HG02973 (cell line): ENCODE measurements at regions not wholly inside any gene's neighbourhood (a gene's known extent, or its start where the extent isn't known, plus 50 kb on each side); places are given as distances from the start of the nearest gene placed in this dataset.
"Not testable (repeated sequence)": the region's sequence is repeated elsewhere in the genome, so short reads cannot be mapped to it uniquely, and the experiment has no call there.

Experiments
- ATAC-seq: cut with Tn5 transposase; IDR thresholded peaks from one replicate; pipeline ENCODE4 v1.9.1; 2021; ENCODE audit warnings: moderate library complexity; ENCODE audit not compliant: unreplicated experiment

GRCh38 chr2:76180676-76181075 is 470.0 kb upstream of the GCFC2 start:
- no peak for ATAC-seq

GRCh38 chr2:76178610-76179009 is 467.9 kb upstream of the GCFC2 start:
- ATAC-seq, result no peak

DNA sequence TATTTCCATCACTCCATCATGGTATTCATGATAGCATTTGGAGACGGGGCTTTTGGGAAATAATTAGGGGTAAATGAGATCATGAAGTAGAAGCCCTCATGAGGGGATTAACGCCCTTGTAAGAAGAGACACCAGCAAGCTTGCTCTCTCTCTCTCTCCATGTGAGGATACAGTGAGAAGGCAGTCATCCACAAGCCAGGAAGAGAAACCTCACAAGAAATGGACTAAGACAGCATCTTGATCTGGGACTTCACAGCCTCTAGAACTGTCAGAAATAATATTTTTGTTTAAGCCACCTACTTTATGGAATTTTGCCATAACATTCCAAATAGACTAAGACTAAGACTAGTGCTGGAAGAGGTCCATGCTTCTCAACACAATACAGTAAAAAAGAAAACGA is 464.6 kb upstream of the GCFC2 start:
- ATAC-seq, result no peak

DNA sequence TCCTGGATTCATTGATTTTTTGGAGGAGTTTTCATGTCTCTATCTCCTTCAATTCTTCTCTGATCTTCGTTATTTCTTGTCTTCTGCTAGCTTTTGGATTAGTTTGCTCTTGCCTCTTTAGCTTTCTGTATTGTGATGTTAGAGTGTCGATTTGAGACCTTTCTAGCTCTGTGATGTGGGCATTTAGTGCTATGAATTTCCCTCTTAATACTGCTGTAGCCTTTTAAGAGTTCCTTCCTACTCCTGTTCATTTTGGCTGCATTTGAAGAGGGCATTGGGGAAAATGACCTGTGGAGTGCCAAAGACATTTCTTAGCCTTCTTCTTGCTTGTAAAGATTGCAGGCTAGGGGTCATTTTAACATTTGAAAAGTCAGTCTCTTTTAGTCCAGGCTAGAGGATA is 463.8 kb upstream of the GCFC2 start:
- no peak for ATAC-seq

GRCh38 chr2:76173206-76173605 is 462.5 kb upstream of the GCFC2 start:
- ATAC-seq, result not testable (repeated sequence)

DNA sequence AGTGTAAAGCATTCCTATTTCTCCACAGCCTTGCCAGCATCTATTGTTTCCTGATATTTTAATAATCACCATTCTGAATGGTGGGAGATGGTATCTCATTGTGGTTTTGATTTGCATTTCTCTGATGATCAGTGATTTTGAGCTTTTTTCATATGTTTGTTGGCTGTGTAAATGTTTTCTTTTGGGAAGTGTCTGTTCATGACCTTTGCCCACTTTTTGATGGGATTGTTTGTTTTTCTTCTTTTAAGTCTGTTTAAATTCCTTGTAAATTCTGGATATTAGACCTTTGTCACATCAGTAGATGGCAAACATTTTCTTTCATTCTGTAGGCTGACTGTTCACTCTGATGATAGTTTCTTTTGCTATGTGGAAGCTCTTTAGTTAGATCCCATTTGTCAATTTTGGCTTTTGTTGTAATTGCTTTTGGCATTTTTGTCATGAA is 461.5 kb upstream of the GCFC2 start:
- not testable (repeated sequence) for ATAC-seq

GRCh38 chr2:76170856-76171255 is 460.1 kb upstream of the GCFC2 start:
- ATAC-seq, result no peak

- no peak for ATAC-seq
Measured at GRCh38 chr2:76170009-76170384, 459.3 kb upstream of the GCFC2 start.

GRCh38 chr2:76169276-76170008 is 458.7 kb upstream of the GCFC2 start:
- ATAC-seq, result no peak

DNA sequence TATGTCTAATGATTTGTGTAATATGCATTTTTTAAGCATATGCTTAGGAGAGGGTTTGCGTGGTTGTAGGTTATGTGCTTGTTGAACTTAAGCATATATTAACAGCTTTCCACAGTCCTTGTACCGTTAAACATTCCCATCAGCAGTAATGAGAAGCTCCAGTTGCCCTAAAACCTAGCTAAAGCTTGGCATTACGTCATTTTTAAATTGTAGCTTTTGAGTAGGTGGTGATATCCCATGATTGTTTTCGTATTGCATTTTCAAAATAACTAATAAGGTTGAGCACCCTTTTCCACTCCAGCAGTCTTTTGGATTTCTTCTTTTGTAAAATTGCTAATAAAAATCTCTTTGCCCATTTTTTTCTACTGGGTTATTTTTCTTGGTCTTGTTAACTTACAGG is 453.1 kb upstream of the GCFC2 start:
- no peak for ATAC-seq

DNA sequence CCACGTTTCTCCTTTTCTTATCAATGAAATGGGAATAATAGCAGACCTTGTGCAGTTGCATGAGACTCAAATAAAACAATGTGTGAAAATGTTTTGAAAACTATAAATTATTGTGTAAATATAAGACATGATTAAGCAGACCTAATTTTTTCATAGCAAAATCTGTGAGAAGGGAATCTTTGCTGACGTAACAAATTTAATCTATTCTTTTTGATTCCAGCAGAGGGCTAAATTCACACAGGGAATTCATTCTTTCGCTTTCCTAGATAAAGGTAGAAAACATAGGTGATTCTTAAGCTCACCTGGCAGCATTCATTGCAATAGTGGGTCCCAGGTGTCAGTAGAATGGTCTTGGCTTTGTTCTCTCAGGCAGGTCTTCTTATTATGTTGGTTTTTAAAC is 450.0 kb upstream of the GCFC2 start:
- no peak for ATAC-seq

DNA sequence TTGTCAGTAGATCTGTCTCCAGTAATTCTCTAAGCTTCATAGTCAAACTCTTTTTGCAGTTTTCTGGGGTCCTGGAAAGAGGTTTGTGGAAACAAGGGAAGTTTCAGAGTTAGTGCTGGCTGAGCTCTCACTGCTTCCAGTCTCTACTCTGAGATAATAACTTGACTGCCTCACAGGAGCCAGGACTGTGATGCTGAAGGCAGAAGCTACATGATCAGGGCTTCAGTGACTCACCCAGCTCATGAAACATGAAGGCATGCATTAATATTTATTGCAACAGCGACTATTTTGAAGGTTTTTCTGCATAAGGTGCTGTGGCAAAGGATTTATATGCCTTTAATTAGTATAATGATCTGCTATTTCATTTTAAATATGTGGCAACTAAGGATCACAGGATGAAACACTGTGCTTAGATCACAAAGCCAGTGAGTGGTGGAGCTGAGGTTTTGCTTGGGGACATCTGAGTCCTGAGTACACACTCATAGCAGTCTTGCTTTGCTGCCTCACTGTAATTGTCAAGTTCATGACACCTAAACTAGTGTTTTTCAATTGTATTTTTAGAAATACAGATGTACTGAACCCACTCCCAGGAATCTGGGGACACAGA is 448.4 kb upstream of the GCFC2 start:
- ATAC-seq, result no peak

GRCh38 chr2:76157531-76157930 is 446.8 kb upstream of the GCFC2 start:
- no peak for ATAC-seq

GRCh38 chr2:76154981-76155380 is 444.3 kb upstream of the GCFC2 start:
- no peak for ATAC-seq

GRCh38 chr2:76149846-76150245 is 439.1 kb upstream of the GCFC2 start:
- ATAC-seq, result no peak

DNA sequence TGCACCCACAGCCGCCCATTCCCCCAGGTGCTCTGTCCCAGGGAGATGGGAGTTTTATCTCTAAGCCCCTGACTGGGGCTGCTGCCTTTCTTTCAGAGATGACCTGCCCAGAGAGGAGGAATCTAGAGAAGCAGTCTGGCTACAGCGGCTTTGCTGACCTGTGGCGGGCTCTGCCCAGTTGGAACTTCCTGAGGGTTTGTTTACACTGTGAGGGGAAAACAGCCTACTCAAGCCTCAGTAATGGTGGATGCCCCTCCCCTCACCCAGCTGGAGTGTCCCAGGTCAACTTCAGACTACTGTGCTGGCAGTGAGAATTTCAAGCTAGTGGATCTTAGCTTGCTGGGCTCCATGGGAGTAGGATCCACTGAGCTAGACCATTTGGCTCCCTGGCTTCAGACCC is 428.6 kb upstream of the GCFC2 start:
- ATAC-seq, result not testable (repeated sequence)

GRCh38 chr2:76128622-76129021 is 417.9 kb upstream of the GCFC2 start:
- ATAC-seq, result no peak

- ATAC-seq, result no peak
Measured at GRCh38 chr2:76120176-76120575, 409.5 kb upstream of the GCFC2 start.

DNA sequence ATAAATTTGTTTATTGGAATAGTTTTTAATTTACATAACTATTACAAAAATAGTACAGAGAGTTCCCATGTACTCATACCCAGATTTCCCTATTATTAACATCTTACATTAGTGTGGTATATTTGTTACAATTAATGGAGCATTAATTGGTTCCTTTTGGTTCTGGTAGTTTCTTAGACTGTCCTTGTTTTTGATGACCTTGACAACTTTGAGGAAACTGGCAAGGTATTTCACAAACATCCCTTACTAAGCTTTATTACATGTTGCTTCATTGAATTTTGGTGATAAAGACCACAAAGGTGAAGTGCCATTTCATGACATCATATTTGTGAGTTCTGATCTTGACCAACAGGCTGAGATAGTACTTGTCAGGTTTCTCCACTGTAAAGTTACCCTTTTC is 379.0 kb upstream of the GCFC2 start:
- ATAC-seq, result no peak

- ATAC-seq, result no peak
Measured at GRCh38 chr2:76083248-76083647, 372.5 kb upstream of the GCFC2 start.

DNA sequence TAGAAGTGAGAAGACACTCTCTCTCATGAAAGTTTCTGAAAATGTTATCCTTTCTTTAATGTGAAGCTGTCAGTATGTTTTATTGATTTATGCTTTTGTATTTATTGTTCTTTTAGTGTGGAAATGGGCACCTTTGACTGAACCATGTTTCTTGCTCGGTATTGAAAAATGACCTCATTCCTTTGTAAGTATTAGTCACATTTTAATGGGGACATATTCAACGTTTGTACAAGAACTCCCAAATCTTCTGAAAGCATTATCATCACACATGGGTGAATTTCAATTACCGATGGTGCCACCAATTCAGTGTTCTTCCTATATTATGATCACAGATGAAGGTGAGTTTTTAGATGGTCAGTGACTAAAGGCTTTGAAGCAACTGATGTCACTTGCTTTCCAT is 371.8 kb upstream of the GCFC2 start:
- no peak for ATAC-seq

DNA sequence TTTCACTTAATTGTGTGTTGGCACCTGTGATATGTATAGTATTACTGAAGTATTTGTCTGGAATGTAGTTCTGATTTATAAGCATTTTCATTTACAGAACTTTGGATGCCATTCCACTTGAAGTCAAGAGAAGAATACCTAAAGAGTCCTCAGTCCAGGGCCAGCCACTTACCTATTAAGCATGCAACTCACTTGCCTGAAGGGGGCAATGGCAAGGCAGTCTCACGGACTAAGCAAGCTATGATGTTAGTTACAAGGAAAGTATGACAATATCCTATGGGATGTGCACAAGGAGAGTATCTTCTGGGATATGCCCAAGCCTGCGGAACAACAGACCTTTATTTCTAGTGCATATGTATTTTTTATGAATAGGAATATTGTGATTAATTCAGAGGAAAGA is 369.4 kb upstream of the GCFC2 start:
- ATAC-seq, result no peak

- ATAC-seq, result no peak
Measured at GRCh38 chr2:76075126-76075525, 364.4 kb upstream of the GCFC2 start.
